GM18867 (cell line): ENCODE measurements at regions not wholly inside any gene's neighbourhood (a gene's known extent, or its start where the extent isn't known, plus 50 kb on each side); places are given as distances from the start of the nearest gene placed in this dataset.
"Not testable (repeated sequence)": the region's sequence is repeated elsewhere in the genome, so short reads cannot be mapped to it uniquely, and the experiment has no call there.

Experiments
- ATAC-seq: cut with Tn5 transposase; IDR thresholded peaks from one replicate; pipeline ENCODE4 v1.9.1; 2021; ENCODE audit warnings: mild to moderate bottlenecking, moderate library complexity; ENCODE audit not compliant: unreplicated experiment

- no peak for ATAC-seq
Measured at GRCh38 chr2:12870692-12871091, 154.0 kb downstream of the TRIB2 start.

DNA sequence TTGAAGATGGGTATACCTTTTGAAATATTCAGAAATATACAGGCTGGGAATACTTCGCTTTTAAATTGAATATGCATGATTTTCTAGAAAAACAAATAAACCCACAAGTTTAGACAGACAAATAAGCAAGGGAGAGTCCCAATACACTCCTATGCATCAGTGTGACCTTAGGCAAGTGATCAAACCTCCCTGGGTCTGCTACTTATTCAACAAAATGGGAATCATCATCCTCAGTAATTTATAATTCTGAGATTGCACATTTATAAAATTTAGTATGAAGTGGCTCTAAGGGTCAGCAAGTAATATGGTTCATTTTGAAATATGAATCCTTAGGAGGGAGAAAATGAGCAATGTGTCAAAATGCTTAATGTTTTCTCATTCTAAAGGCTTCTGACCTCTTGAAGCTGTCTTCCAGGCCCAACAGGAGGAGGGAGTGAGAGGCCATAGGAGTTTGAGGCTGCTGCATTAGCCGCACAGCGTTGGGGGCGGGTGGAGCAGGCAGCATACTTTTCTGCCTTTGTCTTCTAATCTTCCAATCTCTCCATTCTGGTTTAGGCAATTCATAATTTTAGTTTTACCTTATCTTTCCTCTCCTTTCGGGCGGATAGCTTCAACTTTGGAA lies 155.1 kb downstream of the TRIB2 start:
- ATAC-seq, result no peak

DNA sequence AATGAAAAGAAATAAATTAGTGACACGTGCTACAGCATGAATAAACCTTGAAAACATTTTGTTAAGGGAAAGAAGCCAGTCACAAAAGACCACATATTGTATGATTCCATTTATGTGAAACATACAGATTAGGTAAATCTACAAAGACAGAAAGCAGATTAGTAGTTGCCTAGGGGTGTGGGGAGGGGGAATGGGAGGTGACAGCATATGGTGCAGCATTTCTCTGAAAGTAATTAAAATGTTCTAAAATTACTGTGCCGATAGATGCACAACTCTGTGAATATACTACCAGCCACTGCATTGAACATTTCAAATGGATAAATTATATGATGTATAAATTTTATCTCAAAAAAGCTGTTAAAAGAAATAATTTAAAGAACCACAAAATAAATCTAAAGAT lies 161.0 kb downstream of the TRIB2 start:
- no peak for ATAC-seq

- ATAC-seq, result no peak
Measured at GRCh38 chr2:12879649-12880048, 162.9 kb downstream of the TRIB2 start.

DNA sequence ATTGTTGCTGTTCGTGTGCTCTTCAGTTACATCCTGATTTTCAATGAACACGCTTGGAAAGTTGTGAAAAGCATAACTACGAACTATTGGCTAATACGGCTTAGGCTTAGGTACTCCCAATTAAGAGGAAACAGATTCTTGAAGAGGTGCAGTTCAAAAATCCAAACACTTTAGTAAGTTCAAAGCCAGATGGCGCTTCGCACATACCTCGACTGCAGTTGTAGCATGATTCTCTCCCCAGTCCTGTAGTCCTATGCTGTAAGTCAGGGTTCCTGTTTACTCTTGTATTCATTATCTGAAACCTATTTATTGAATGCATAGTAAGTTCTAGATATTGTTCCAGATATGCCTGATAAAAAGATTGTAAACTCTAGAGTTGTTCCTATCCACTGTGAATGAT lies 165.2 kb downstream of the TRIB2 start:
- ATAC-seq, result no peak

- no peak for ATAC-seq
Measured at GRCh38 chr2:12882393-12882792, 165.7 kb downstream of the TRIB2 start.

DNA sequence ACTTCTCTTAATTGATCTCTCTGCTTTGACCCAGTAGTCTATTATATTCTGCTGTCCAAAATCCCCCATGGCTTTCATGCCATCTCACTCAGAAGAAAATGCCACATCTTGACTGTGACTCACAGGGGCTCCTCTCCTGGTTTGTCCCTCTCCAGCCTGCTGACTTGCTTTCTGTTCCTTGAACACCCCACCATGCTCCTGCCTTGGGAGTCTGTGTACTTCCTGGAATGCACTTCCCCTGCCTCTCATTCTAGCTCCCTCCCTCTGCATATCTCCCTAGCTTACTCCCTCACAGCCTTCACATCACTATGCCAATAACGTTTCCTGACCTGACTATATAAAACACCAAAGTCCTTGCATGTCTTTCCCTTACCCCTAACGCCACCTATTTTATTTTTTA lies 167.2 kb downstream of the TRIB2 start:
- no peak for ATAC-seq

- no peak for ATAC-seq
Measured at GRCh38 chr2:12884713-12885282, 168.1 kb downstream of the TRIB2 start.

GRCh38 chr2:12890066-12890465 lies 173.3 kb downstream of the TRIB2 start:
- ATAC-seq, result no peak

DNA sequence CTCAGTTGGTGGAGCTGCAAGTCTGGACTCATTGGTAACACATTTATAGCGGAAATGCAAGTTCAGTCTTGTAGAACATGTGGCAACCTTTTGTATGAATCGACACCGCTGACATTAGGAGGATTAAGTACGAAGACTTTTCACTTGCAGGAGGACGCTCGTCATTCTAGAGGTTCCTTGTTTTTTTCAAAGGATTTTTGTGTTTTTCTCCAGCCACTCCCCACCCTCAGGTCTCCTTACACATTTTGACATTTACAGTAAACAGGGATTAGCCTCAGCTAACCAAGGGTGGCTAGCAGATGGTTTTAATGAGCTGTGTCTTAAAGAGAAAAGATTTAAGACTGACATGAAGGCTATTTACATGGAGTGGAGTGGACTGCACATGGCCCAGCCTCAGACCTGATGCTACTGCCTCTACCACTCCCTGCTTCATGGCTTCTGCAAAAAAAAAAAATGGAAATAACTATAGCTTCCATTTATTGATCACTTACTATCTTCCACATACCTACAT lies 173.8 kb downstream of the TRIB2 start:
- no peak for ATAC-seq

GRCh38 chr2:12895017-12895416 lies 178.3 kb downstream of the TRIB2 start:
- ATAC-seq, result no peak

DNA sequence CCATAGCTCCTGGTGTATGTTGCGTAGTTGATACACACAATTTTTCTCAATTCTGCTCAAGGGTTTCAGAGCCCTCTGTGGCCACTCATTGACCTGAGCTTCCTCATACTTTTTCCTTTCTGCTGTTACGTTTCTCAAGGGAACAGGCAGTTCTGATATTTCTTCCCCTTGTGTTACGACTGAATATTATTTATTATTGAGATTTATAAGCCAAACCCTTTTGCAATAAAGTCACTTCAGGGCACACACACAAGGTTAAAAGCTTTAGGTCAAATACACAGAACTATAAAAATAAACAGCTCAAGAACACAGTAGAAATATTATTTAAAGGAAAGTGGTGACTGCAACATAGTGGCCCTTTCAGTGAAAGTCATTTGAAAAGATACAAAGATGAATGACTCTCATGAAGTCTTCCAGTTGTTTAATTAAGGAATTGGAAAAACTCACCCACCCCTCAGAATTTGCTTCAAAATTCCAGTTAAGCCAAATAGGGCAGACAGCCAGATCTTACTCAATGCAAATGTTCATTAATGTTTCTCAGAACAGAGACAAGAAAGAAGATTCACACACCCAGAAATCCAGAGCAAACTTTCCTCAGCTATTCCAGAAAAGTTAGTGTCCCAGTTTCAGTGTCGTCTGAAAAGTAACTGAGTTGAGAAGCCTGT lies 179.7 kb downstream of the TRIB2 start:
- no peak for ATAC-seq

- ATAC-seq, result no peak
Measured at GRCh38 chr2:12897181-12897580, 180.4 kb downstream of the TRIB2 start.

DNA sequence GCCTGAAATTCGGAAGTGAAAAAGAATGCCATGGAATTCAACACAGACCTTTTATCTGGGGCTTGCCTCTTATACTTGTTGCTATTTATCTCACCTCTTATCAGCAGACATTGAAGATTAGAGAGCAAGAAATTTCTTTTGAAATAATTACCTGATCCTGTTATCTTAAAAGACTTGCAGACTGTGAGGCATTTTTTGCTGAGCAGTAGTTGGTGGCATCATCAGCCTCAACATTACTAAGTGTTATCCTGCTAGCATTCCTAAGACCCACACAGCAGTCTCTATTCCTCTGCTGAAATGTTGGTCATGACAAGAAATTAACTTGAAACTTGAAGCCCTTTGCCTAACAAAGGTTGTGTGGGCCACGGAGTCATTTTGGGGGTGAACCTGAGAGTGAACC lies 186.5 kb downstream of the TRIB2 start:
- no peak for ATAC-seq

DNA sequence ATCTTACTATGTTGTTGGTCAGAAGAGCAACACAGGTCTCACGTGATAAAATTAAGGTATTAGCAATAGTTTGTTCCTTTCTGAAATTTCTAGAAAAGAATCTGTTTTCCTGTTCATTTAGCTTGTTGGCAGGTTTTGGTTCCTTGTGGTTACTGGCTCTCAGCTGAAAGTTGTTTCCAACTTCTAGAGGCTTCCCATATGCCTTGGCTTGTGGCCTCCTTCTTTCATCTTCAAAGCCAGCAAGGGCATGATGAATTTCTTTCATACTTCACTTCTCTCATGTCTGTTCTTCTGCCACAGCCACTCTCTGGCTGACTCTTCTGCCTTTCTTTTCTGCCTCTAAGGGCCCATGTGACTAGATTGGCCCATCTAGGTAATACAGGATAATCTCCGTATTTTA lies 193.7 kb downstream of the TRIB2 start:
- no peak for ATAC-seq

DNA sequence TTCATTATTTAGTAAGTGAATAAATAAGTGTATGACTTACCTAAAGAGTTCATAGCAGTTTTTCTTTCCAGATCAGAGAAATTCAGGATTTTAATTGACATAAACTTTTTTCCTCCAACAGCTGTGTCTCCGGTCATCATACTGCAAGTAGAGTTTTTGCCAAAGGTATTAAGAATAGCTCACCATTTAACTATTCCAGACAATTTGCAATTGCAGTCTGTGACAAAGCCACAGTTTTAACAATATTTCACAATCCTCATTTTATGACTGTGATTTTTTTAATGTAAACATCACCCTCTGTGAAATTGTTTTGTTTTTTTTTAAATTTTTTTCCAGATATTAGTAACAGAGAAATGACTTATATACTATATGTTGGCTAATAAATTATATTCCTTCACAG lies 199.1 kb downstream of the TRIB2 start:
- ATAC-seq, result no peak

DNA sequence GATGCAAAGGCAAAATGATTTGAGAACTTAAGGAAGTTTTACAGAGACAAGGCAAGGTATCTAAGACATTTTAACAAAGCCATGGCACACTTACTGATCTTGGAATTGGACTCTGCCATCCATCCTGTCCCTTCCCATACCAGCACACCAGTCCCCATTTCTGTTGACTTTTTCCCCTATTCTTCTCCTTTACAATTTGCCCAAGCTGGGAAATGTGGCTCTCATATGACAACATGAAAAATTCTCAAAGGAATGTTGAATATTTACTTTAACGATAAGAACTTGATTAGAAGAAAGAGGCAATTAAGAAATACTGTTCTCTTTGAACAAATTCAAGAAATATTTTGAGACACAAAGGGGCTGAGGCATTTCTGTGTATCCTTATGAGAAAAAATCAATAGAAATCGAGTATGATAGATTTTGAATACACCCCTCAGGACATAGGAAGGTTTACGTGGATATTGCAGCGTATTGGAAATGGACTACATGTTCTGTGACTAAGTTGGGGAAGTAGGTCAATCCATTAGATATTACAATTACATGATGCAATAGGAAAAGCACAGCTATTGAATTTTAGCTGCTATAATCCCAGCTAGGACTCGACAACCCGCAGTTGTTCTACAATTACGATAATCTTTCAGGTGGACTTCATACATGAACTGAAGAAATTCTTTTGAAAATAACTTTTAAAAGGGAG lies 201.6 kb downstream of the TRIB2 start:
- ATAC-seq, result no peak

- no peak for ATAC-seq
Measured at GRCh38 chr2:12918835-12919445, 202.2 kb downstream of the TRIB2 start.

GRCh38 chr2:12921321-12921720 lies 204.6 kb downstream of the TRIB2 start:
- ATAC-seq, result no peak

DNA sequence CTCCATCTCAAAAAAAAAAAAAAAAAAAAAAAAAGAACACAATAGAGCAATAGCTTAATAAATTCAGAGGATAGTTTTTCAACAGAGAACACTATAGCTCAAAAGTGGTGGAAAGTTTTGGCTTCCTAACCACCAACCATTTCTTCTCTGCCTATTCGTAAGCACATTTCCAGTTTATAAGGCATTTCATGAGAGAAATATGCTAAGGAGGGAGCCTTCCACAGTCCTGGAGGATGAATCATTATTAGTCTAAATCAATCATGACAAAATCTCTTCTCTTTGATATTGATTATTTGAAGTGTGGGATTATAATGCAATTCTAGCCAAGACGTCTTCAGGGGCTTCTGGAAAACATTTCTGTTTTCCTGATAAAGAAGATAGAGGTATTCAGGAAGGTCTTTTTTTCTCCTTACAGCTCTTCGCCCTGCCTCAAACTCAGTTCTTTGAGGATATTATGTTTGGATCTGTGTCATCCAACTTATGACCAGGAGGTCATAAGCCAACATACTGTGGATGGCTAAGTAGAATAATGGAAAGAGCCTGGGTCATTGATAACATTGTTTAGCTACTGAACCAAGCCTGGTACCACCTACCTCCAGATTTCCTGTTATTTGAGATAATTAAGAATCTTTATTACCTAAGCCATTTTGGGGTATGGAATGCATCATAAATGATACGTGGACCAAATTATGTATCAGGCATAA lies 207.3 kb downstream of the TRIB2 start:
- no peak for ATAC-seq

GRCh38 chr2:12926641-12927040 lies 209.9 kb downstream of the TRIB2 start:
- ATAC-seq, result not testable (repeated sequence)
